HG03025 (cell line): ENCODE measurements at regions not wholly inside any gene's neighbourhood (a gene's known extent, or its start where the extent isn't known, plus 50 kb on each side); places are given as distances from the start of the nearest gene placed in this dataset.

Experiments used
- ATAC-seq: cut with Tn5 transposase; IDR thresholded peaks from one replicate; pipeline ENCODE4 v1.9.1; 2021; ENCODE audit warnings: mild to moderate bottlenecking, moderate library complexity; ENCODE audit not compliant: unreplicated experiment, low FRiP score

GRCh38 chr13:44199627-44200207 is 173.9 kb upstream of the SERP2 start:
- ATAC-seq: no peak

DNA sequence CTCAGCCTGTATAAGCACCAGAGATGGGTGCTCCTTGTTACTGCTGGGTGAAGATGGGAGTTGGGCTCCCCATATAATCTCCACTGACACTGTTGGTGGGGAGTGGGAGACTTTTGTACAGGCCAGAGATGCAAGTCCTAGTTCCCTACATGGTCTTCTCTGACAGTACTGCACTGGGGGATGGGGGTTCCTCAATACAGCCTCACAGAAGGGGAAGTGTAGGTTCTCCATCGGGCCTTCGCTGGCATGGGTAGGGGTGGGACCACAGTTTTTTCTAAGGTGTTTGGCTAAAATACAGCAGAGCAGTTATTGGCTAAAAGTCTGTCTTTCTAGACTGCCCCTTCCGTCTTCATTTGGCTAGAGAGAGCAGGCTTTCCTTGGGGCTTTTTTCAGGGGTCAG is 167.2 kb upstream of the SERP2 start:
- ATAC-seq: no peak

- ATAC-seq: no peak
Measured at GRCh38 chr13:44207476-44207875, 166.1 kb upstream of the SERP2 start.

- ATAC-seq: no peak
Measured at GRCh38 chr13:44210525-44210924, 163.1 kb upstream of the SERP2 start.

DNA sequence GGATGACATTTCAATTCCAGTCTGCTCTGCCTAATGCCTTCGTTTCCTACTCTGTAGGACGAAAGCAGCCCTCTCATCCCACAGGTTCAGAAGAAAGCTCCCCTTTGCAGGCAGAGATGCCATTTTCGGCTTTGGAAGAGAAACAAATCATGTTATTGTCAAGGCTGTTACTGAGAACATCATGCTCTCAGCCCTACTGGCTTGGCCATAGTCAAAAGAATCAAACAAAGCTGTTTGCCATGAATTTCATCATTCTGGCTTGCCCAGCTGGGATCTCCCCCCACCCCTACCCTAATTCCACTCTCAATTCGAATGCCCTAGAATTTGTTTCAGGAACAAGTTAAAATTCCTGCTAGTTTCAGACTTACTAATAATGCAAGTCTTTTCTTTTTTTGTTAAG is 162.3 kb upstream of the SERP2 start:
- no peak for ATAC-seq

GRCh38 chr13:44211704-44212346 is 161.8 kb upstream of the SERP2 start:
- no peak for ATAC-seq

DNA sequence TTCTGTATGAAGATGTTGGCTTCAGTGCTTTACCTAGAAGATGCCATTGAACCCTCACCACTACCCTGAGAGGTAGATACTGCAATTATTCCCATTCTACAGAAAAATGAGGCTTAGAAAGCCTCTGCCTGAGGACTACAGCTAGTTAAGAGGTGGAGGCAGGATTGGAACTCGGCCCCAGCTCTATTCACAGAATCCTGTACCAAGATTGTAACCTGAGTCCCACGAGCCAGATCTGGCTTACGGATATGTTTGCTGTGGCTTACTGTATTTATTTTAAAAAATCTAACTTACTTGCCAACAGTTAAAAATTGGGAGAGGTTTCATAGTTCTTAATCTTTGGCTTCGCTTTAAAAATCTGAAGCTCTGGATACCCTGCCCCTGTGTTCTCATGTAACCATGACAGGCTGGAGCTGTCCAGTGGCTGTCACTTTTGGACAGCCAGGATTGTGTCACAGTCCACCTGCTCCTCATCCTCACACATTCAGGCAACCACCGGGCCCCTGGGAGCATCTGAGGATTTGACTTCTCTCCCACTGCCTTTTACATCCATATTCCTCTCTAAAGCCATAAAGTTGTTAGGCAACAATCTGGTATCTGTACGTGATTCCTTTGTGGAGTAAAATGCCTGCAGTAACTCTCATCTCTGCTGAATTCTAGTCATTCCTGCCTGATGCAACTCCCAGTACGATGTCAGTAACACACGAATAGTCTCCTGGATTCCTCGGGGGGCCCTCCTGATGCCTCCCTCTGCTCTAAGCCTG is 160.8 kb upstream of the SERP2 start:
- ATAC-seq: no peak

- ATAC-seq: no peak
Measured at GRCh38 chr13:44218501-44219240, 155.0 kb upstream of the SERP2 start.

GRCh38 chr13:44219577-44220548 is 153.8 kb upstream of the SERP2 start:
- no peak for ATAC-seq

DNA sequence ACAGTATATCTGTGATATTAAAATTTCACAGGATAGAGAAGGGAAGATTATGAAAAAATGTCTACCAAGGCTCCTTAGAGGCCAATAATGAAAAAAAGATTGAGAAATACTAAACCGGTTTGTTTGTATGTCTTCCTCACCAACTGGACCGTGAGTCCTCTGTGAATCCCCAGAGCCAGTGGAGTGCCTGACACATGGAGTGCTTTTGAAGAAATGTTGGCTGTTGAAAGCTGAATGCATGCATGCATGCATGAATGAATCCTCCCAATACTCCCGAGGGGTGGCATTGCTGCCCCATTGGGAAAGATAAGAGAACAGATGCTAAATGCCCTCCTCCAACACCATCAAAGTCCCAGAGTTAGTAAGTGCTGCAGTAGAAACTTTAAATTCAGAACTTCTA is 152.7 kb upstream of the SERP2 start:
- ATAC-seq: no peak

DNA sequence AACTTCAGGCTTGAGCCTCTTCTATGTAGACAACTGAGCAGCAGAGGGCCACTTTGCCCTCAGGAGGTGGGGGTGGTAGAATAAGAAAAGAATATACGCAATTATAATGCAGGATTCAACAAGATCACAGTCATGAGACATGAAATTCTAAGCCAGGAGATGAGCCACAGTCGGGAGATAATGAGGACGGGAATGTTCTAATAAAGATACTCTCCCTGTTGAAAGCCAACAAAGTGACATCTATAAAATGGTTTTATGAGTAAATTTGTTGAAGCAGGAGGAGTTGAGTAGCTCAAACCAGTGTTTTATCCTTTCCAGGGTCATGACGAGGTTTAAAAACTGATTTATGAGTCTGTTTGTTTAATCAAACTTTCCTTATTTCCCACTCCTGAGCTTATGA is 152.0 kb upstream of the SERP2 start:
- ATAC-seq: no peak

DNA sequence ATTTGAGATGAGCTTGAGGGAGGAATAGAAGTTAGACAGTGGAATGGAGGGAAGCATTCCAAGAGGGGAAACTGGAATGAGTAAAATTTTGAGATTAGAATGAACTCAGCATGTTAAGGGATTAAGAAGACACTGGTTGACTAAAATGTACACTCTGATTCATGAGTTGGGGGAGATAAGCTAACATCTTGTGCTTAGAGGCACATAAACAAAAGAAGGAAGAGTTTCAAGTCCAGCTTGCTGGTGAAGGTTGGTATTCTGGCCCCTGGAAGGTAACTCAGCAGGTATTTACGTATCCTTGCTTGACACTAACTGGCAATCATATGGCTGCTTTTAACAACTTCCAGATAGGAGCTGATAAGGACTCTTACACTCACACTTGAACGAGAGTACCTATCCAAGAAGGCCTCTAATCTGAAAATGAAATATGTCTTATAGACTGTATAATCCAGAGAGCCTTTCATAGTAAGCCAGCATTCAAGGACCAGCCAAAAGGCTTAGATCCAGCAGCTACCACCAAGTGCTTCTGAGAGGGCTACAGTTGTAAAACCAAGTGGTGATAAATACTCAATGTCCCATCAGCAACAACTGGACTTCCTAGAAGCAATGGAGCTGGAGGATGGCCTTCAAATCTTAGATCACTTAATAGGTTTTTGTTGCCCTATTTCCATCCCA is 149.7 kb upstream of the SERP2 start:
- no peak for ATAC-seq

- no peak for ATAC-seq
Measured at GRCh38 chr13:44224450-44225149, 149.0 kb upstream of the SERP2 start.

DNA sequence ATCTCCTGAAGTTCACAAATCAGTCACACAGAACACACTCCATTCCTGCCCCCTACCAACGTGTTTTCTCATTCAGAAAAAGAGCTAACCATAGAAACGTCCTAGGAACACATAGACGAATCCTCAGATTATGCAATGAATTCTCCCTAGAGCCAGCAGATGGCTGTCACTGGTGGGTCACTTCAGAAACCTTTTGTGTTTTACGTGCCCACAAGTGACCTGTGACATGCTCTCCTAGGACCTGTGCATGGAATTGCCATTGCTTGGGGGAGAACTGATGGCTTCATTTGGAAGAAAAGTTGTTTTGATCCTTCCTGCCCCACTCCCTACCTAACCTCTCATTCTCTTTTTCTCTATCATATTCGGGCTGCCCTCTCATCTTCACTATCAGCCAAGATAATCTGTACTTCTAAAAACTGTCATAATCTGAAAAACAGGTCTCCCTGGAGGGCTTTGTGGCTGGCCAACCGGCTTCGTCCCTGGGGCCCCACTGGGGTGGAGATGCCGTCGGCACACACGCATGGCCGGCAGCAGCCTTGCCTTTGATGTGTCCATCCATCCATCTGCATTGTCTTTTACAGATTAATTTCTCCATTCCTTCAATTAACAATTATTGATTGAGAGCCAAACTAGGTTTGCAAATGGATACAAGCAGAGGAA is 144.1 kb upstream of the SERP2 start:
- no peak for ATAC-seq

DNA sequence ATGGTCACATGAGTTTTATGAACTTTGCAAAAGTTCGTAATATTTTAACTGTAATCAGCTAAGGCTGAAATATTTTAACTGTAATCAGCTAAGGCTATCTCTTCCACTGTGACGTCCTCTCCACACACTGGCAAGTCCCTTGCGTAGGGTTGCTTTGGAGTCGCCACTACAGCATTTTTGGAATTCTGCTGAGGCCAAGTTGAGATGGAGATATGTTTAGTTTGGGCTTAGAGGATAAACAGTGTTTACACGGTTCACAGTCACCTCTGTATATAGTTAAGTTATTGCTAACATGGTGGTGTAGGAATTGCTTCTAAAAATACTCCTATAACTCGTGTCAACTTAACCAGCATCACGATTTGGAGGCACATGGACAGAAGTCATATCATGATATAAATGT is 143.6 kb upstream of the SERP2 start:
- ATAC-seq: no peak

DNA sequence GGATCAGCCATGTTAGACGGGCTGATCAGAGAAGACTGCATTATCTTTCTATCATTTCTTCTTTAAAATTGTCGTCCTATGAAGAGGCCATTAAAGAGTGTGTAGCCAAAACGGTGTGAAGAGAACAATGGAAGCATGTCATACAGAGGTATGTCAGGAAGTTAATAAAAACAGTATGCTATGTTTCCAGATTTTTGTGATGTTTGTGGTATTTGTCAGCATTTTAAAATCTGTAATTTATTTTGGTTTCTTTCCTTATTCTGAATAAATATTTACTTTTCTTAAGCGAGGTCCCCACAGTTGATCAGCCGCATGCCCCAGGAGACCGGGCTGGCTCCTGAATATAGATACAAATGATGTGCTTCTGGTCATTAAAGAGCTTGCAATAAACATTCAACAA is 142.9 kb upstream of the SERP2 start:
- ATAC-seq: no peak

DNA sequence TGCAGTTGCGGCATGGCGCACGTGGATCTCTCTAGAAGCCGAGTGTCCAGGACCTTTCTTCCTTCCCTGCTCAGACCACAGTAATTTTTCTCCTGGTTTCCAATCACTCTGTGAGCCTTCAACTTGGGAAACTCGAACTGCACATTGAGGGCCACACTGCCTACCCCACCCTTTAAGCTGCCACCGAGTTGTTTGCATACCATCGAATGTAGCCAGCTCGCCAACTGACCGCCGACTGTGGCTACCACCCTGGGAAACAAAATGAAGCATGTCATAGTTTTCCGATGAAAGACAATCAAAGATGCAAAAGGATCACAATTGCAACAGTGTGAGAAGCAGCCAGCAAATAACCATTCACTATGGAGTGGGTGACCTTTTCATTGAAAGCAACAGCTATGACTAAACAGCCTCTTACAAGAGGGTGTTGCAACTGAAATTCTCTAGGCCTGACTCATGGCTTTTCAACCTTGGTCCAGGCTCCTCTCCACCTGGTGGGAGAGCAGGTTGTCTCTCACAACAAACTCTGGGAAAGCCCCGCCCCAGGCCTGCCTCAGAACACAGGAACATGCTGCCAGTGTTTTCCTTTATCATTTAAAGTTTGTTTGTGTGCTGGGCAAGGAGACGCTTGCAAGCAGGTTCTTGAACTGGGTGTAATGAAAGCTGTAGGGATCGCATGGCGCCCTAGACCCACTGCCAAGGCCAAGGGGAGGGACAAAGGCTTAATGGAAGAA is 141.7 kb upstream of the SERP2 start:
- no peak for ATAC-seq

DNA sequence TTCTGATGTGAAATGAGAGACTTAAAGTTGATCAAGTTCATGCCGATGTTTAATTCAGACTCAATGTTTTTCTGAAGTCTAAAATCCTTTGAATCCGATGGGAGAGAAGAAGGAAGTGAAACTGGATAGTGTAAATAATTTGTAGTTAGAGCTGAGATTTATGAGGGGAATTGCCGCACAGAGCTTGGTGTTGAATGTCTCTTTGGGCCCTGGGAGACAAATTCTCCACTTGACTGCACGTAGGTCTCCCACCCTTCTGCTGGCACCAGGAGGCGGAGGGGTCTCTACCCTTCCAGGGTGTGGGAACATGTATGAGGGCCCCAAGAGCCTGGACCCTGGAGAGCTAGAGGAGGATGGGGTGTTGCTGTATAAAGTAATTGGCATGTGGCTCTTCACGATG is 140.8 kb upstream of the SERP2 start:
- no peak for ATAC-seq
